ENCODE measurements at regions not wholly inside any gene's neighbourhood (a gene's known extent, or its start where the extent isn't known, plus 50 kb on each side); places are given as distances from the start of the nearest gene placed in this dataset.

- Histone ChIP-seq H3K27ac (no peak overlapping the region), H3K4me1 (ENCODE audit: insufficient read depth) (no peaks in the 10 kb centered on the region), H3K9me3 (ENCODE audit: low read depth) (no peaks in the 10 kb centered on the region), H2AFZ (no peak overlapping the region), H4K20me1 (ENCODE audit: insufficient read depth) (no peaks in the 10 kb centered on the region), H3K4me2 (ENCODE audit: unreplicated experiment) (no peak overlapping the region), H3K79me2 (ENCODE audit: insufficient read depth) (no peaks in the 10 kb centered on the region), H3K4me3 (no peak overlapping the region), H3K9me2 (ENCODE audit: insufficient read depth) (no peaks in the 10 kb centered on the region), H3K27me3 (replicated peaks; ENCODE audit: insufficient read depth) (no peaks in the 10 kb centered on the region), H3F3A (ENCODE audit: insufficient read depth) (no peaks in the 10 kb centered on the region), H3K9ac (no peak overlapping the region), H3K36me3 (ENCODE audit: low read depth) (no peaks in the 10 kb centered on the region)
- in situ Hi-C loops (cut with MboI): no loop called here
- DNase-seq: no peak
- TF ChIP-seq EZH2phosphoT487 (IDR thresholded peaks at IDR 0.05; ENCODE audit: insufficient read depth, low read depth) (no peak), EZH2 (IDR thresholded peaks at IDR 0.05; ENCODE audit: insufficient read depth, poor library complexity, severe bottlenecking) (no peak)
- 59 to 60% methylated on average over 5 of the region's 5 CpGs for WGBS, 2 experiments (ENCODE audit: low coverage in 1 of 2, low lambda C conversion rate in 2 of 2, missing lambda C conversion rate in 2 of 2)
Measured at GRCh38 chr6:165830761-165831160, 167.7 kb upstream of the PDE10A start.

- no peaks in the 10 kb centered on the region for H3K4me1 ChIP-seq (ENCODE audit: insufficient read depth)
- 43 to 57% methylated on average over 6 of the region's 6 CpGs for WGBS, 2 experiments (ENCODE audit: low coverage in 1 of 2, low lambda C conversion rate in 2 of 2, missing lambda C conversion rate in 2 of 2)
- H4K20me1 ChIP-seq (ENCODE audit: insufficient read depth): no peaks in the 10 kb centered on the region
- no peaks in the 10 kb centered on the region for H3K9me3 ChIP-seq (ENCODE audit: low read depth)
- H3K9ac ChIP-seq: no peak overlapping the region
- no peaks in the 10 kb centered on the region for H3K79me2 ChIP-seq (ENCODE audit: insufficient read depth)
- no peaks in the 10 kb centered on the region for H3K27me3 ChIP-seq (replicated peaks; ENCODE audit: insufficient read depth)
- H3K4me2 ChIP-seq (ENCODE audit: unreplicated experiment): no peak overlapping the region
- no peak overlapping the region for H2AFZ ChIP-seq
- no peak overlapping the region for H3K27ac ChIP-seq
- TF ChIP-seq EZH2 (IDR thresholded peaks at IDR 0.05; ENCODE audit: insufficient read depth, poor library complexity, severe bottlenecking) (no peak), EZH2phosphoT487 (IDR thresholded peaks at IDR 0.05; ENCODE audit: insufficient read depth, low read depth) (no peak)
- H3K4me3 ChIP-seq: no peak overlapping the region
- no peaks in the 10 kb centered on the region for H3K36me3 ChIP-seq (ENCODE audit: low read depth)
- H3K9me2 ChIP-seq (ENCODE audit: insufficient read depth): no peaks in the 10 kb centered on the region
- DNase-seq: no peak
- no peaks in the 10 kb centered on the region for H3F3A ChIP-seq (ENCODE audit: insufficient read depth)
- in situ Hi-C loops (cut with MboI): no loop called here
Measured at GRCh38 chr6:165829376-165829775, 166.3 kb upstream of the PDE10A start.

- H3K27ac ChIP-seq: no peak overlapping the region
- H2AFZ ChIP-seq: no peak overlapping the region
- H3K4me1 ChIP-seq (ENCODE audit: insufficient read depth): no peaks in the 10 kb centered on the region
Measured at GRCh38 chr6:165827190-165827518, 164.1 kb upstream of the PDE10A start.

GRCh38 chr6:165826487-165827189 is 163.6 kb upstream of the PDE10A start:
- DNase-seq: no peak
- no peak overlapping the region for H3K27ac ChIP-seq
- no peaks in the 10 kb centered on the region for H4K20me1 ChIP-seq (ENCODE audit: insufficient read depth)
- no peaks in the 10 kb centered on the region for H3K79me2 ChIP-seq (ENCODE audit: insufficient read depth)
- H2AFZ ChIP-seq: no peak overlapping the region
- no peaks in the 10 kb centered on the region for H3K27me3 ChIP-seq (replicated peaks; ENCODE audit: insufficient read depth)
- H3K4me3 ChIP-seq: no peak overlapping the region
- H3K4me2 ChIP-seq (ENCODE audit: unreplicated experiment): no peak overlapping the region
- no peaks in the 10 kb centered on the region for H3K9me2 ChIP-seq (ENCODE audit: insufficient read depth)
- no peaks in the 10 kb centered on the region for H3K9me3 ChIP-seq (ENCODE audit: low read depth)
- no peaks in the 10 kb centered on the region for H3K36me3 ChIP-seq (ENCODE audit: low read depth)
- H3K4me1 ChIP-seq (ENCODE audit: insufficient read depth): no peaks in the 10 kb centered on the region
- 66 to 67% methylated on average over 29 to 33 of the region's 33 CpGs for WGBS, 2 experiments (ENCODE audit: low coverage in 1 of 2, low lambda C conversion rate in 2 of 2, missing lambda C conversion rate in 2 of 2)
- no peaks in the 10 kb centered on the region for H3F3A ChIP-seq (ENCODE audit: insufficient read depth)
- no peak overlapping the region for H3K9ac ChIP-seq
- TF ChIP-seq EZH2phosphoT487 (IDR thresholded peaks at IDR 0.05; ENCODE audit: insufficient read depth, low read depth) (no peak), EZH2 (IDR thresholded peaks at IDR 0.05; ENCODE audit: insufficient read depth, poor library complexity, severe bottlenecking) (no peak)
- in situ Hi-C loops (cut with MboI): no loop called here

More at GRCh38 chr6:165827190-165827518, 164.1 kb upstream of the PDE10A start:
- WGBS, 2 experiments (ENCODE audit: low coverage in 1 of 2, low lambda C conversion rate in 2 of 2, missing lambda C conversion rate in 2 of 2): 73% methylated on average over 17 to 19 of the region's 19 CpGs
- H3K9me3 ChIP-seq (ENCODE audit: low read depth): no peaks in the 10 kb centered on the region
- H3K27me3 ChIP-seq (replicated peaks; ENCODE audit: insufficient read depth): no peaks in the 10 kb centered on the region
- H3K4me2 ChIP-seq (ENCODE audit: unreplicated experiment): no peak overlapping the region
- no peak for TF ChIP-seq EZH2 (IDR thresholded peaks at IDR 0.05; ENCODE audit: insufficient read depth, poor library complexity, severe bottlenecking)
- no peak for TF ChIP-seq EZH2phosphoT487 (IDR thresholded peaks at IDR 0.05; ENCODE audit: insufficient read depth, low read depth)
- no peaks in the 10 kb centered on the region for H3K9me2 ChIP-seq (ENCODE audit: insufficient read depth)
- no peaks in the 10 kb centered on the region for H3K79me2 ChIP-seq (ENCODE audit: insufficient read depth)
- no peaks in the 10 kb centered on the region for H3K36me3 ChIP-seq (ENCODE audit: low read depth)
- H3K9ac ChIP-seq: no peak overlapping the region
- DNase-seq: no peak
- no peaks in the 10 kb centered on the region for H3F3A ChIP-seq (ENCODE audit: insufficient read depth)
- in situ Hi-C loops (cut with MboI): no loop called here
- no peaks in the 10 kb centered on the region for H4K20me1 ChIP-seq (ENCODE audit: insufficient read depth)
- H3K4me3 ChIP-seq: no peak overlapping the region
